ENCODE measurements at regions not wholly inside any gene's neighbourhood (a gene's known extent, or its start where the extent isn't known, plus 50 kb on each side); places are given as distances from the start of the nearest gene placed in this dataset.
A peak's percentile ranks its signal among the peaks of the same experiment; 100 is the strongest.

DNA sequence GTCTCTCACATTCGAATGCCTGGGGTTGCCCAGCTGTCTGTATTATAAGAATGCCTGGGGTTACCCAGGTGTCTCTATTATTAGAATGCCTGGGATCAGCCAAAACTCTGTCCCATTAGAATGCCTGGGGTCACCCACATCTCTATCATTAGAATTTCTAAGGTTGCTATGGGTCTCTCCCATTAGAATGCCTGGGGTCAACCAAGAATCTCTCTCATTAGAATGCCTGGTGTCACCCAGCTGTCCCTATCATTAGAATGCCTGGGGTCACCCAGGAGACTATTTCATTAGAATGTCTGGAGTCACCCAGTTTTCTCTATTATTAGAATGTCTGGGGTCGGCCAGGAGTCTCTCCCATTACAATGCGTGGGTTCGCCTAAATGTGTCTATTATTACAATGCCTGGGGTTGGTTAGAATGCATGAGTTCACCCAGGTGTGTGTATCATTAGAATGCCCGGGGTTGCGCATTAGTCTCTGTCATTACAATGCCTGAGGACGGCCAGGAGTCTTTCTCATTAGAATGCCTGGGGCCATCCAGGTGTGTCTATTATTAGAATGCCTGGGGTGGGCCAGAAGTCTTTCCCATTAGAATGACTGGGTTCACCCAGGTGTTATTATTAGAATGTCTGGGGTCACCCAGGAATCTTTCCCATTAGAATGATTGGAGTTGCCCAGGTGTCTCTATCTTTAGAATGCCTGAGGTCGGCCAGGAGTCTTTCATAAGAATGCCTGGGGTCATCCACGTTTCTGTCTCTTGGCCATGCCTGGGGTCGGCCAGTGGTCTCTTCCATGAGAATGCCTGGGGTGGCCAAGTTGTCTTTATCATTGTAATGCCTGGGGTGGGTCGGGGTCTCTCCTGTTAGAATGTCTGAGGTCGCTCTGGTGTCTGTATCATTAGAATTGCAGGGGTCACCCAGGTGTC, 59.6 kb downstream of the RNF187 start:
- DNase-seq = no peak

DNA sequence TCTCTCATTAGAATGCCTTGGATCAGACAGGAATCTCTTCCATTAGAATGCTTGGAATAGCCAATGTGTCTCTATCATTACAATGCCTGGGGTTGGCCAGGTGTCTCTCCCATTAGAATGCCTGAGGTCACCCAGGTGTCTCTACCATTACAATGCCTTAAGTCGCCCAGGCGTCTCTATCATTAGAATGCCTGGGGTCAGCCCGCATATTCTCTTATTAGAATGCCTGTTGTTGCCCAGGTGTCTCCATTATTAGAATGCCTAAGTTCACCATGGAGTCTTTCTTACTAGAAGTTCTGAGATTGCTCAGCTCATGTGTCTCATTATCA, 60.2 kb downstream of the RNF187 start:
- no peak for DNase-seq

DNA sequence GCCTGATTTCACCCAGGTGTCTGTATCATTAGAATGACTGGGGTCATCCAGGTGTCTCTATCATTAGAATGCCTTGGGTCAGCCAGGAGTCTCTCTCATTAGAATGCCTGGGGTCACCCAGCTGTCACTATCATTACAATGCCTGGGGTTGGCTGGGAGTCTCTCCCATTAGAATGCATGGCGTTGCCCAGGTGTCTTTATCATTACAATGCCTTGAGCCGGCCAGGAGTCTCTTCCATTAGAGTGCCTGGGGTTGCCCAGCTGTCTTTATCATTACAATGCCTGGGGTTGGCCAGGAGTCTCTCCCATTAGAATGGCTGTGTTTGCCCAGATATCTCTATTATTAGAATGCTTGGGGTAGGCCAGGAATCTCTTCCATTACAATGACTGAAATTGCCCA, 61.6 kb downstream of the RNF187 start:
- DNase-seq = no peak

DNA sequence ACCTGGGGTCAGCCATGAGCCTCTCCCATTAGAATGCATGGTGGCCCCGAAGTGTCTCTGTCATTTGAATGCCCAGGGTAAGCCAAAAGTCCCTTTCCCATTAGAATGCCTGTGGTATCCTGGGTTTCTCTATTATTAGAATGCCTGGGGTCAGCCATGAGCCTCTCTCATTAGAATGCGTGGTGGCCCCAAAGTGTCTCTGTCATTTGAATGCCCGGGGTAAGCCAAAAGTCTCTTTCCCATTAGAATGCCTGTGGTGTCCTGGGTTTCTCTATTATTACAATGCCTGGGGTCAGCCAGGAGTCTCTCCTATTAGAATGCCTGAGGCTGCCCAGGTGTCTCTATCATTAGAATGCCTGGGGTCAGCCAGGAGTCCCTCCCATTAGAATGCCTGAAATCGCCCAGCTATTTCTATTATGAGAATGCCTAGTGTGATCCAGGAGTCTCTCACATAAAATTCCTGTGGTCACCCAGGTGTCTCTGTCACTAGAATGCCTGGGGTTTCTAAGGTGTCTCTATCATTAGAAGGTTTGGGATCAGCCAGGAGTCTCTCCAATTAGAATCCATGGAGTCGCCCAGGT, 65.5 kb downstream of the RNF187 start:
- no peak for DNase-seq

DNA sequence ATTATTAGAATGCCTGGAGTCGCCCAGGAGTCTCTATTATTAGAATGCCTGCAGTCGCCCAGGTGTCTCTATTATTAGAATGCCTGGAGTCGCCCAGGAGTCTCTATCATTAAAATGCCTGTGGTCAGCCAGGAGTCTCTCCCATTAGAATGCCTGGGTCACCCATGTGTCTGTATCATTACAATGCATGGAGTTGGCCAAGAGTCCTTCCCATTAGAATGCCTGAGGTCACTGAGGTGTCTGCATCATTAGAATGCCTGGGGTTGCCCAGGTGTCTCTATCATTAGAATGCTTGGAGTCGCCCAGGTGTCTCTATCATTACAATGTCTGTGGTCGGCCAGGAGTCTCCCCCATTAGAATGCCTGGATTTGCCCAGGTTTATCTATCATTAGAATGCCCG, 66.9 kb downstream of the RNF187 start:
- no peak for DNase-seq

DNA sequence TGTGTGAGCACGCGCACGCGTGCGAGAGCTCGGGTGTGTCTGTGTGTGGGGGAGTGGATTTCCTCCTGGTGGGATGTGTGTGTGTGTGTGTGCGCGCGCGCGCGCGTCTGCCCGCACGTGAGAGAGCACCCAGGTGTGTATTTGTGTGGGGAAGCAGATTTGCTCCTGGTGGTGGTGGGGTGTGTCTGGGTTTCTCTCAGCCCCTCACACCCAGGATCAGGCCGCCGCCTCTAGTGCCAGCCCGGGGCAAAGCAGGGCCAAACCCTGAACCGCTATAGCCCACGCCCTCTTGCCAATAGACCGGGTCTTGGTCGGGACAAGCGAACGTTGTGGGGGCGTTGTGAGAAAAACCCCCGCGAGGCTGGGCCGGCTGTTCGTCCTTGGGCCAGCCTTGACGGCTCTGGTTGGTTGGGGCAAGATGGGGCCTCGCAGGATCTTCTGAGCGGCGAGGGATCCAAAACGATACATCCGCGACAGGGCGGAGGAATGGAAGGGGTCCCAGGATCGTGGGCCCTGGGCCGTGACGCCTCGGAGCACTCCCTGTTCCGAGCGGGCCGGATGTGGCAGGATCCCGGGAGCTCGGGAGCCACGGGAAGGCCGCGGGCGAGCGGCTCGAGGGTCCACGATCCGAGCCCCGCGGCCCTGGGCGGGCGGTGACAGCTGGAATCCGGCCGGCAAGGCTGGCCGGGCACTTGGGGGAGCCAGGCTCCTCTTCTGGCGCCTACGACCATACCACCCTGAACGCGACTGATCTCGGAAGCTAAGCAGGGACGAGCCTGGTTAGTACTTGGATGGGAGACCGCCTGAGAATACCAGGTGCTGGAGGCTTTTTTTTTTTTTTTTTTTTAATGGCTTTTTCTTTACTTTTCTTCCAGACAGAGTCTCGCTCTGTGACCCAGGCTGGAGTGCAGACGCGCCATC, 68.2 kb downstream of the RNF187 start:
- peak; percentile 8 to 16 for DNase-seq

DNA sequence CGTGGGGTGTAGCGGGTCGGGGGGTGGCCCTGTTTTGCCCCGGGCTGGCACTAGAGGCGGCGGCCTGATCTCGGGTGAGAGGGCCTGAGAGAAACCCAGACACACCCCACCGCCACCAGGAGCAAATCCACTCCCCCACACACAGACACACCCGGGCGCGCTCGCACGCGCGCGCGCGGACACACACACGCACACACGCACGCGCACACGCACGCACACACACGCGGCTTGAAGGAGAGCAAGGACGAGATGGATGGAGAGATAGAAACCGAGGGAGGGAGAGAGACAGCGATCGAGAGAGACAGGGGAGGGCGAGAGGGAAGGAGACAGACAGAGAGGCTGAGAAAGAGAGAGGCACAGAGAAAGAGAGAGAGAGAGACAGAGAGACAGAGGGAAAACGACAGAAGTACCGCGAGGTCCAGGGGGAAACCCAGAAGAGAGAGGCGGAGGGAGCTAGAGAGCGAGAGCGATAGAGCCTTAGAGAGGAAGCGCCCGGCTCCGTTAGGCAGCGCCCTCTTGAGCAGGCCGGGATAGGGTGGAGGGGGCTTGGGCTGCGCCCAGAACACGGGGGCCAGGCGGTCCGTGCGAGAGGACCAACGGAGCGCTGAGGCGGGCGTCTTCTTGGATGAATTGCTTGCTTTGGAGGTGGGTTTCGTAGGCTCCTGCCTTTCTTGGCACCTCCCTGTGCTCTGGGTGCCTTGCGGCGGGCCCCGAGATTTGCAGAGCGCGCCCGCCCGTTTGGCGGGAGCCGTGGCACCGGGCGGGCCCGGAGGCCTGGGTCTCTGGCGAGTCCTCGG, 69.7 kb downstream of the RNF187 start:
- DNase-seq = peak in 1 of 2 experiments; percentile 15

All from activated CD4-positive, alpha-beta T cell treated with anti-CD3 and anti-CD28 coated beads, Interleukin-2, amount 50 U/mL, for 4 hours (primary cell).